NCI-H2196 treated with DMSO at 0.1 percent for 48 hours (cell line): ENCODE measurements at regions not wholly inside any gene's neighbourhood (a gene's known extent, or its start where the extent isn't known, plus 50 kb on each side); places are given as distances from the start of the nearest gene placed in this dataset.
"Not testable (repeated sequence)": the region's sequence is repeated elsewhere in the genome, so short reads cannot be mapped to it uniquely, and the experiment has no call there.

Source experiments
- DNase-seq: peaks from one replicate; lab custom pipeline; 2025; ENCODE audit not compliant: unreplicated experiment; lab: John Stamatoyannopoulos, UW

DNA sequence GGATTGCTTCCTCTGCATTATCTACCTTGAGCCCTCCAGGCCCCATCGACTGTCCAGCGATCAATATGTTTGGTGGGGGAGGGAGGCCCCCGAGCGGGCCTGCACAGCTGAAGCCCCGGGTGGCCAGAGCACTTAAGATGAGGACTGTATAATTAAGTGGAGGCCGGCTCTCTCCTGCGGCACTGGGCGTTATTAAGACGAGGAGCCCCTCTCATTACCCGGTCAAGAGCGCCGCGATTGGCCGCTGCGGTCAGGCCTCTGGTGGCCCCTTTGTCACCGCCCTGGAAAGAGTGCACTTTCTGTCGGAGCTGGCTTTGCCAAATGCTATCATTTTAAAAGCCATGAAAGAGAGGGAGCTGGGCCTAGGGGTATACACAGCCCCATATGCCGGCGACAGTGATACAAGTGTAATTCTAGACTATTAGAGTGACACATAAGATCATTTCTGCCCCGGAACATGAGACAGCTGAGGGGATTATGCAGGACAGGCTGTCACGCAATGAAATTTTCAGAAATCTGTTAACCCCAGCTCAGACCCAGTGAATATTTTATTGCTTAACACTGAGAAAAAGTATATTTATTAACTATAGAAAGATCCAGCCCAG is 106.3 kb upstream of the IRX1 start:
- DNase-seq: no peak

DNA sequence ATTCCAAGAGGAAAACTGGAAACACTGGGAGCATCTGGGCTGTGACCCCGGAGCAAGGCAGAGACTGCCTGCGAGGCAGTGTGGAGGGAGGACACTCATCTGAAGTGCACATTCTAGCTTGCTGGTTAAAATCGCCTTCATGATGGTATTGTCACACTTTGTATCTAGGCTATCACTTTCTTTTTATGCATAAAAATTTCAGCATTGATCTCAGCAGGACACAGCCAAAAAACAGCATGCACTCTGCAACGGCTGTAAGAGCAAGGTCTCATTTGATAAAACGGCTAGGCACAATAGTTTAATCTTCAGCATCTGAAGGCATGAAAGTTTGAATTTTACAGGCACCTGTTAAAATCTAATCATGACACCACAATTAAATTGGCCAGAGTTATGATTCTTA is 110.8 kb upstream of the IRX1 start:
- no peak for DNase-seq

DNA sequence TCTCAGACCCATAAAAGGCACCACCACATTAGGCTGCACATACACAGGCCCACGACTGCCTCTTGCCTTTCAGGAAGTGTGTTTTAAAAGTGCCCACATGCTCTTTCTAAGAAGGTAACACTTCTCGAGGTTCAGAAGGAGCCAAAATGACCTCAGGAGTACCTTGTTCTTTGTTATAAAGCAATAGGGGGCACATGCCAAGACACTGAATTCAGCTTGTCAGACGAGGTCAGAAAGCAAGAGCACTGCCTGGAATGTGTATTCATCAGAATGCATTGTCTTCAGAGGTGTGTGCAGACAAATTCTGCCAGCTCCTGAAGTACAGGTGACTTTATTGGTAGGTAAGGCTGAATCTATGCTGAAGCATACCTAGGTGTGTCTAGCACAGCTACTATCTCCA is 114.5 kb upstream of the IRX1 start:
- DNase-seq: no peak

DNA sequence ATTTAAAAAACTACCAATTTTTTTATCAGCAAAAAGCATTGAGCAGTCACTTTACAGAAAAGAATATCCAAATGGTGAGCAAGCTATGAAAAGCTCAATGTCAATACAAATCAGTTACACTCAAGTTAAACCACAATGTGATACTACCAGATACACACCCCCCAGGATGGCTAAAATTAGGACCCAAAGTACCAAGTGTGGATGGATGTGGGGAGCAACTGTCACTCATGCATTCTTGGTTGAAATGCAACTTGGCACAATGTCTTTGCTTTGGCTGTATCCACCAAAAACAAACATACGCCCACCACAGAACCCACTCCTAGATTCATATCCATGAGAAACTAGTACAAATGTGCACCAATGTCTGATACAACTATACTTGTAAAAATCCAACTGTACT is 120.0 kb upstream of the IRX1 start:
- DNase-seq: no peak

DNA sequence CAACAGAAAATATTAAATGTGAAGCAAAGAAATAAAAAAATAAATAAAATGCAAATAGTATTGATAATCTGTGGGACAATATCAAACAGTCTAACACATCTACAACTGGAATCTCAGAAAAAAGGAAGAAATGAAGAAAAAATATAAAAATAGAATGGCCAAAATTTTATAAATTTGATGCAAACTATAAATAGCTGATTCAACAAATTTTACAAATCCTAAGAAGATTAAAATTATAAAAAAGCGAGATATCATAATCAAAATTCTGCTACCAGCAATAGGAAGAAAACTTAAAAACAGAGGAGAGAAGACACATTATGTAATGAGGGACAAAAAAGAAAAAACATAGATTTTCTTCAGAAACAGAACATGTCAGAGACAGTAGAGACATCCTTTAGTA is 129.2 kb upstream of the IRX1 start:
- DNase-seq: no peak

DNA sequence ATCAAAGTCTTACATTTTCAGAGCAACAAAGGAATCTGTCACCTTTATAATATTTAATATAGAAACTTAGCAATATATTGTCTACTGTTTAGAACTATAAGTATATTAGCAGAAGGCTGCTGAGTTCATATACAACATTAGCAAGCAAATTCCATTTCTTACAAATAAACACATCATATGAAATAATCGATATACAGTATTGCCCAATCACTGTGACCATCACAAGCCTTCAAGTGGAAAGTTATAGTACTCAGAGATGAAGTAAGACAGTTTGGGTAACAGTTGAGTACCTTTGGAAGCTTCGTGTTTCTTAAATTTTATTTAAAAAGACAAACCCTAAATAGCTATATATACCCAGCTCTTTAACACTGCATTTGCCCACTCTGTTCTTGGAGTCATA is 135.2 kb upstream of the IRX1 start:
- DNase-seq: no peak

DNA sequence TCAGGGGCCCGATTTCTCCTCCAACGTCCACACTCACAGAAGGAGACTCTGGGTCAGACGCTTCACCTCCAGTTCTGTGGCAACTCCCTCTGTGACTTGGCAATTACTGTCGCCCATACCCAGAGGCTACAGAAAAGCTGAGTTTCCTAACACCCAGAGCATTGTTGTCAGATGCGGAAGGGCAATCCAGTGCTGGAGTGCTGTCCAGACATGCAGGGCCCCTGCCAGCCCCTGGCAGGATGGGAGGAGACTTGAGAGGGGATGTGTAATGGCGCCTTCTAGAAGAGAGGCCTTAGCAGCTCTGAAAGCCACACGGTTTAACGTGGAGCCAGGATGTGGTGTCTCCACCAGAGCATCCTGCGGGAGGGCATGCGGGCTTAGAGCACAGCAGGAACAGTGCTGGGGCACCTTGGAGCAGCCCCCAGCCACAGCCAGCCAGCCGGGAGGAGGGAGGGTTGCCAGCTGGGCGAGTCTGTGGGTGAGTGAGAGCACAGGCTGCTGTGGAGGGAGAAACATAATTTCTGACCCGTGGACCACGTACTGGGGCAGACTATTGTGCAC is 139.4 kb upstream of the IRX1 start:
- no peak for DNase-seq

DNA sequence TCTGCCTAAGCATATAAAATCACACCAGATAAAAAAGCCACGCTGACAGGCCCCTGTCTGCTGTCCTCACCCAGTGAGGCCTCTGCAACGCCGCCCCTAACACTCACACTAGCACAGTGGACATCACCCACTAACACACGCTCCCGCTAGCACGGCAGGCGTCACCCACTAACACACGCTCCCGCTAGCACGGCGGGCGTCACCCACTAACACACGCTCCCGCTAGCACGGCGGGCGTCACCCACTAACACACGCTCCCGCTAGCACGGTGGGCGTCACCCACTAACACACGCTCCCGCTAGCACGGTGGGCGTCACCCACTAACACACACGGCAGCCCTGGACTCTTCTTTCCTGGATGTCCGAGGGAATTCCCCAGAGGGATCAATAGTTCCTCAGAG is 141.6 kb upstream of the IRX1 start:
- not testable (repeated sequence) for DNase-seq

DNA sequence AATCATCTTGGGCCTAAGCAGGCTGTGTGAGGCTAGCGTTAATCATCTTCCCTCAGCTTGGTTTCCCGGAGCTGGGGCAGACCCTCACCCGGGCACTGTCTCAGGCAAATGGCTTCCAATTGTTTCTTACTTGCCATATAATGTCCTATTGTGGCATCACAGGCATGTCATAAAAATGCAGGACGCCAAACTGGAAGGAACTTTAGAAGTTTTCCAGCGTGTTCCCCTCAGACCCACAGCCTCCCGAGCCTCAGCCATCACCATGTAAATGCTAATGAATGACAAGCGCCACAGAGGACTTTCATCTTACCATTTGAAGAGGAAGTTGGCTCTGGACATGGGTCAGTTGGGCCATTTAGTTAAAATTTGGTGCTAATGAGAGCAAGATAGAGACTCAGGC is 143.0 kb upstream of the IRX1 start:
- no peak for DNase-seq

DNA sequence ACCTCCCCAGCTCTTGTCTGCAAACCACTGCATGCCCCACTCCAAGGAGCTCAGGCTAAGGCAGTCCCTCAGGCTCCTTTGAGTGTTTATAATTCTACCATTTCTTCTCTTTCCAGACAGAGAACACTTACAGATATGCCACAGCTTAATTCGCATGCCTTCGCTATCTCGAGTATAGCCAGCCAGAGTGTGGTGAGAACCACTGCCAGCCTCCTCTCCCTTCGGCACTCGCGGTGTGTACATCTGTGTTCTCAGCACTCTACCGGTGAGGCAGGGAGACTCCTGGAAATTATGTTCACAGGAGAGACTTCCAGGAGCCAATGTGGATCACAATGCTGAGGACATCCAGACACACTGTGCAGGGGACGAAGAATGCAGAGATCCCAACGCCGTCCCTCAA is 143.7 kb upstream of the IRX1 start:
- no peak for DNase-seq

DNA sequence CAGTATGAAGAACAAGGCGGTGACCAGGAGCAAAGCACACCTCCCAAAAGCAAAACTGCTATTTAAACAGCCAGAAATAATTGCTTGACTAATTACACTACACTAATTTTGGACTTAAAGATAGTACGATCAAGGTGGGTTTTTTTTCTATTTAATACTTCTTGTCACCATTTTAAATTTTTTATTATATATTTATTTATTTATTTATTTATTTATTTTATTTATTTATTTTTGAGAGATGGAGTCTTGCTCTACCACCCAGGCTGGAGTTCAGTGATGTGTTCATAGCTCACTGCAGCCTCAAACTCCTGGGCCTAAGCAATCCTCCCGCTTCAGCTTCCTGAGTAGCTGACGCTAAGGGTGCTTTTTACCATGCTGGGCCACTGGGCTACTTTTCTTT is 146.2 kb upstream of the IRX1 start:
- DNase-seq: no peak

DNA sequence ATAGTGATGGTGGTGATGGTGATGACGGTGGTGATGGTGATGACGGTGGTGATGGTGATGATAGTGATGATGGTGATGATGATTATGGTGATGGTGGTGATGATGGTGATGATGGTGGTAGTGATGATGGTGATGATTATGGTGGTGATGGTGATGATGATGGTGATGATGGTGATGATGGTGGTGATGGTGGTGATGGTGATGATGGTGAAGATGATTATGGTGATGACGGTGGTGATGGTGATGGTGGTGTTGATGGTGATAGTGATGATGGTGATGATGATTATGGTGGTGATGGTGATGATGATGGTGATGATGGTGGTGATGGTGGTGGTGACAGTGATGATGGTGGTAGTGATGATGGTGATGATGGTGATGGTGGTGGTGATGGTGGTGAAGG is 149.2 kb upstream of the IRX1 start:
- DNase-seq: no peak

DNA sequence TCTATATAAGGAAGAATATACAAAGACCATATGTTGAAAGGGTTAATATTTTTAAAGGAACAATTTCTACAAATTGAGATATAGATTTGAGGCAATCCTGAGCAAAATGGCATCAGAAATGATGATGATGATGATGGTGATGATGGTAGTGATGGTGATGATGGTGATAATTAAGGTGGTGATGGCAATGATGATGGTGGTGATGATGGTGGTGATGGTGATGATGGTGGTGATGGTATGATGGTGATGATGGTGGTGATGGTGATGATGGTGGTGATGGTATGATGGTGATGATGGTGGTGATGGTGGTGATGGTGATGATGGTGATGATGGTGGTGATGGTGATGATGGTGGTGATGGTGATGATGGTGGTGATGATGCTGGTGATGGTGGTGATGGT is 150.1 kb upstream of the IRX1 start:
- not testable (repeated sequence) for DNase-seq

DNA sequence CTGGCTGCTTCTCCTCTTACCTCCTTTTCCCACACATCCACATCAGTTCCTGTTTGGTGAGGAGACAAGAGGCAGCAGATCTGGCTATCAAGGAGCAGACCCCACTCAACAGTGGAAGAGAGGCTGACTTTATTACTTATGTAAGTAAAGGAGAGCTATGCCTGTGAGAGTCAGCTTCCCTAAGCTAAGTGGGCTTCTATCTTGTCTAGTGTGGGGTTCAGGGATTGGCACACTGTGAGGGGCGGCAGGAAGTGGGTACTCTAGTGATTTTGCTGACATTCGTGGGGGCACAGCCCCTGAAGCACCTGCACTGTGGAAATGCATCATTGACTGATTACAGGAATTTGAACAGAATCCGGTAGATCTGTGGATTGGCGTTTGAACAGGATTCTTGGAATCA is 163.5 kb upstream of the IRX1 start:
- DNase-seq: no peak

DNA sequence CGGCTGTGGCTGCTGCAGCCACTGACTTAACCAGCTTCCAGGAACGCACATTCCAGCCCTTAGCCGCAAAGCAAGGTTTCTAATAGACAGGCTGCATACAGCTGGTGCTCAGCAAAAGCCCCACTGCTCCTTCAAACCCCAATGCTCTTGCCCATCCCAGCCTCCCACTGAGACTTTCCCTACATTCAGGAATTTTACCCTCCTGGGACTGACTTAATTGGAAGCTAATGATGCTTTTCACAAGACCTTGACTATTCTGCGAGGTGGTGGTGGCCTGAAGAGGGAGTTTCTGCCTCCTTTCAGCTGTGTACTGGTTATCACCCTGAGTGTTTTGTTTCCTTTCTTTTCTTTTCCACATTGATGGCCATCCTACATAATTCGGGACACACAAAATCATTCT is 164.9 kb upstream of the IRX1 start:
- DNase-seq: no peak

DNA sequence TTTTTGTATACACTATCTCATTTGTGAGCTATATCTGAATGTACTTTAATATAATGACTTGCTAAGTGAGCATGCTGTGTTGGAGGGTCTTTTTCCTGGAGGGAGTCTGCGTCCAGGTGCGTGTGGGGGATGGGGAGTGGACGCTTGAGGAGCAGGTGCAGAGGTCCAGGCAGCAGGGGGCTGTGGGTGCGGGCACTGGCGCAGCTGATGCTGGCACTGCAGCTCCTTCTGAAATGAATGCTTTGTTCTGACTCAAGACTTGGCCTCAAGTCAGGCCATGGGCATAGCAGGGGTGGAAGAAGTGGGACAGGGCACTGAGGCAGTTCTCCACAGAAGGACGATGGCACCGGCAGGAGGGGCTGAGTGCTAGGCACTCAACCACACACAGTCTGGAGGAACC is 165.7 kb upstream of the IRX1 start:
- DNase-seq: no peak

DNA sequence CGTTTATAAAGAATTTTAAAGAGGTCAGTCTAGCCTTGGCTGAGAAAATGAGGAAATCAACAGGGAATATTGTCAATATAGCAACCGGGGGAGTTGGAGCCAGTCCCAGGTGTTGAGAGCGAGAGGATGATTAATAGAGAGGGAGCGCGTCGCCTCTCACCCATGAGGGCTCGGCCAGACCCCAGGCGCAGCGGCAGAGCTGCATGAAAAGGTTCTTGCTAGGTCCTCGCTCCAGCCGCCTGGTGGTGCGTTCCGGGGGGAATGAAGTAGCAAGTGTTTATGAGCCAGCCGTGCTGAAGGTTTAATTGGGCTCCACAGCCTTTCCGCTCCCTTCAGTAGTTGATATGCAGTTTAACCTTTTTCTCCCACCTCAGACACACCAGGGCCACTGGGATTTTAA is 167.3 kb upstream of the IRX1 start:
- no peak for DNase-seq

DNA sequence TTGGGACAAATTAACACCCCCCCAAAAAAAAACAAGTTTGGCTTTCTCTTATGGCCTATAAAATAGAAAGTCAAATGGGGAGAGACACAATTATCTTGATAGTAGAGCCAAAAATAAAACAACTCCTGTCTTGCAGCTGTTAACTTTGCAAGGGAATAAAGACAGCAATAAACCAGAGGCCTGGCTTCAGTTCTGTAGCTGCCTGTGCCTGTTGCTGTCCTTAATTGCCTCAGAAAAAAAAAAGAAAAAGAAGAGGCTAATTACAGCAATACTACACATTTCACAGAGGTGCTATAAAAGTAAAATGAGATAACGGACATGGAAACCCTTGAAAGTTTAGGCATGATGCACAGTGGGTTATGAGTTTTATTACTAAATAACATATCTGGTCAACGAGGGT is 170.7 kb upstream of the IRX1 start:
- DNase-seq: no peak

DNA sequence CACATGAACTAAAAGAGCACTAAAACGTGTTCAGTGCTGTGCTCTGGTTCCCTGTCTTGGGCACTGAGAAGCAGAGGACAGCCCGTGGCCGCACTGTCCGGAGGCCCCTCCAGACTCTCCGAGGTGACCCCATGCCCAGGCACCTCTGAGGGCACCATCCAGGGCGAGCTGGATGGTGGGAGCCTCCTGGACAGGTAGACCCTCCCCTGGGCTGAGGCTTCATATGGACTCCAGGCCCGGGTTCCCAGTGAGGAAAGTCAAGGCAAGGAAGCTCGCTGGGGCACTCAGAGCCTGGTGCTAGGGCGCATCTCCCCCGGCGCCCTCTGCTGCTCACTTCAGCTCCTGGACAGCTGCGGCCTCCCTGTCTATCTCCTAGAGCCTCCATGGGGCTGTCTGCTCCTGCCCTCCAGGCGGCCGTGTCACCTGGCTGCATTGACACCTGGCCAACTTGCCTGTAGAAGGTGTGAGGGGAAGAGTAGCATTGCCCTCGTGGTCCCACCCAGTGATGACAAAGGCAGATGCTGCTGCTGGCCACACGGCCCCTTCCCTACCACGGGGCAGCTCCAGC is 178.2 kb upstream of the IRX1 start:
- DNase-seq: no peak

DNA sequence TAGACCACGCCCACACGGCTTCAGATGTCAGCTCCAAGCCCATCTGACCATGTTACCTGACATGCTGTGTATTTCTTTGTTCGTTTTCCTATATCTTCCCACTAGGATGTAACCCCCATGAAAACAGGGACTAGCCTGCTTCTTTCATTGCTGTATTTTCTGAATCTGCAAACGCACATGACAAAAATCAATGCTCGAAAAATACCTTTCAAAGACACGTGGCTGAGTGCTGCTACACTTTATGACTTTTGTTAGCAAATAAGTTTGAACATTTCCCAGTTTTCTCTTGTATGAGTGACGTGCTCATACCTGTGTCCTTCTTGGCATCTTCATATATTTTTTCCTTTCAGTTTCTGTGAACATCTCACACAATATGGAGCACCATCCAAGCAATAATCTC is 181.3 kb upstream of the IRX1 start:
- no peak for DNase-seq

DNA sequence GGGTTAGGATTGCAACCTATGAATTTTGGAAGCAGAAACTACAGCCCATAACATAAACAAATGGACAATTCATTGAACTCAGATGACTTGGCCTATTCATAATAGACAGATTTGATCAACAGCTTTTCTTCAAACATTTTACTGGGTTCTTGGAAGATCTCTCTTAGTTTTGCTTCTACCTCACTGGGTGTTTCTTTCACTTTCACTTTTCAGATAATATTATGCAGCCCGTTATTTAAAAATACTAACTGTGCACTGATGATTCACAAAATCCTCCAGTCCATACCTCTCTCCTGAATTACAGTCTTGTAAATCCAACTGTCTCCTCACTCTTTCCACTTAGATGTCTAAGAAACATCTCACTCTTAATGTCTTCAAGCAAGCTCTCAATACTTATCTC is 183.5 kb upstream of the IRX1 start:
- DNase-seq: no peak

DNA sequence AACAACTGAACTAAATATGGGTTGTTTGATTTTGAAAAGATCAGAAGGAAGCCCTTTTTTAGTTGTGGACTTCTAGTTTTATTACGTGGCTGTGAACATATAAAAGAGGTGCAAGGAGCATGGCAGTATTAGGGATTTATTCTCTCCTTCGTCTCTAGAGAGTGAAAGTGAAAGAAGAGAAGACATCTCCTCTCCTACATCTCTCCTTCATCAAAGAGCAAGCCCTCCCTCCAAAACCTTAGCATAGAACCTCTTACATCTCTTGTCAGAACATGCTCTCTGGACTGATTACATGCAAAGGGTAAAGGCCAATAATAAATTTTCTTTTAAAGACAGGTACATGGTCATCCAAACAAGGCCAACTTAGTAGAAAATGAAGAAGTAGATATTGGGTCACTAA is 184.3 kb upstream of the IRX1 start:
- DNase-seq: no peak

DNA sequence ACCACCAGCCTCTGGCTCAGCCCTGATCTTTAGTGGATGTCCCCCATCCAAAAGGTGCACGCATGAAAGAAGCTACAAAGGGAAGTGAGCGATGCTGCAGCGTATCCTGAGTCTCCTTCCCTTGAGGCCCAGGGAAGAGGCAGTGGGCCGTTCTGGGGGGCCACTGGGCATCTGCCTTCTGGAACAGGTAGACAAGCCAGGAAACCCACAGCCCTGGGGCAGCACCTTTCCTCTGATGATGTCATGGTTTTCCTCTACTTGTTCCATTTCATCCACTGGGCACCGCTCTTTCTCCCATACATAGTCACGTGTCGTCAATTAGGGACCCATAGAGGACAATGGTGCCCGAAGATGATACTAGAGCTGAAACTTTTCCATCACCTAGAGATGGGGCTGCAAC is 194.0 kb upstream of the IRX1 start:
- no peak for DNase-seq
